Panc1 (cell line): ENCODE measurements at regions not wholly inside any gene's neighbourhood (a gene's known extent, or its start where the extent isn't known, plus 50 kb on each side); places are given as distances from the start of the nearest gene placed in this dataset.

Source experiments
- ATAC-seq: fragments of 200-7000 bp; cut with Tn5 transposase; 2 replicates; pipeline ENCODE4 v1.9.1; 2020; ENCODE audit warnings: mild to moderate bottlenecking, moderate library complexity
- BruUV-seq: library from RNA; stranded (reverse); fragments of 400-500 nt; replicated peaks from 2 replicates; lab custom pipeline; 2021; lab: Mats Ljungman, UMichigan
- CTCF ChIA-PET: fragments of 300-600 bp; sonication (Branson Sonifier 250); formaldehyde crosslinking; loops from one replicate; lab custom pipeline; 2022; ENCODE audit warnings: antibody characterized with exemption; lab: Charles Lee
- POLR2A ChIA-PET: fragments of 300-600 bp; sonication (Branson Sonifier 250); formaldehyde crosslinking; loops from one replicate; lab custom pipeline; 2022; ENCODE audit warnings: antibody characterized with exemption; lab: Charles Lee
- DNase-seq: peaks from one replicate; pipeline ENCODE4 v3.0.0-alpha.2; 2010; ENCODE audit warnings: low read depth, low spot score
- H3K27ac ChIP-seq: 2 replicates; pipeline ENCODE4 v1.5.1; 2011; ENCODE audit warnings: mild to moderate bottlenecking, low read length, inconsistent platforms
- H3K27me3 ChIP-seq: fragments of 200-500 bp; sonication (Bioruptor generic); 2 replicates; pipeline ENCODE4 v1.6.0; 2014; ENCODE audit warnings: low read length, inconsistent platforms; ENCODE audit not compliant: control insufficient read depth, insufficient read depth
- H3K36me3 ChIP-seq: fragments of 200-500 bp; sonication (Bioruptor generic); 2 replicates; pipeline ENCODE4 v1.5.1; 2014; ENCODE audit warnings: inconsistent platforms, mild to moderate bottlenecking, low read length, moderate library complexity; ENCODE audit not compliant: control insufficient read depth, insufficient read depth
- H3K4me1 ChIP-seq: 2 replicates; pipeline ENCODE4 v1.5.1; 2011; ENCODE audit warnings: inconsistent platforms, mild to moderate bottlenecking, low read length, moderate library complexity; ENCODE audit not compliant: control insufficient read depth, insufficient read depth
- H3K4me3 ChIP-seq, 2 experiments: 2 replicates each; pipeline ENCODE4 v1.5.1; 2011 to 2012; ENCODE audit warnings: low read depth in 2 of 2, low read length in 2 of 2, mild to moderate bottlenecking in 2 of 2, inconsistent platforms in 1 of 2, moderate library complexity in 1 of 2
- H3K9me3 ChIP-seq: fragments of 200-500 bp; sonication (Bioruptor generic); 2 replicates; pipeline ENCODE4 v1.5.1; 2014; ENCODE audit warnings: low read depth, mild to moderate bottlenecking, inconsistent platforms, low read length, moderate library complexity; ENCODE audit not compliant: control insufficient read depth, insufficient read depth
- CTCF ChIP-seq: fragments of 450-650 bp; IDR thresholded peaks from 2 replicates; pipeline ENCODE4 v1.5.1; 2017; ENCODE audit warnings: mild to moderate bottlenecking
- POLR2AphosphoS5 ChIP-seq: IDR thresholded peaks from 2 replicates; pipeline ENCODE4 v1.6.1; 2012; ENCODE audit warnings: mild to moderate bottlenecking, low read depth, low read length, moderate library complexity
- REST ChIP-seq, 2 experiments: IDR thresholded peaks; 2 replicates each; pipeline ENCODE4 v1.6.1; 2011 to 2012; ENCODE audit warnings: low read depth in 2 of 2, control low read depth in 1 of 2, low read length in 1 of 2, mild to moderate bottlenecking in 1 of 2, moderate library complexity in 1 of 2; ENCODE audit not compliant: insufficient read depth in 1 of 2
- SIN3A ChIP-seq: IDR thresholded peaks from 2 replicates; pipeline ENCODE4 v1.6.1; 2012; ENCODE audit warnings: low read depth, mild to moderate bottlenecking, low read length, moderate library complexity, borderline replicate concordance; ENCODE audit not compliant: insufficient read depth
- TCF7L2 ChIP-seq: IDR thresholded peaks from 2 replicates; pipeline ENCODE4 v1.6.1; 2011; ENCODE audit warnings: mild to moderate bottlenecking, low read depth, low read length, inconsistent platforms
- in situ Hi-C: cut with HindIII; loops from 2 replicates; pipeline ENCODE4 v1.10.0; 2016; ENCODE audit warnings: low sequenced_read_pairs, low pct_unique_long_range_greater_than_20kb
- intact Hi-C: fragments of 100-400 bp; cut with micrococcal nuclease; formaldehyde crosslinking; loops from one replicate; pipeline ENCODE4 v1.10.0; 2022; ENCODE audit not compliant: unreplicated experiment

GRCh38 chr2:37493425-37493824 lies 149.0 kb downstream of the QPCT start:
- BruUV-seq: no TSS peak
- CTCF ChIA-PET: no interaction called here
- intact Hi-C loops (no loop called here), in situ Hi-C loops (no loop called here)
- POLR2A ChIA-PET: no interaction called here
- H3K36me3 ChIP-seq: no peaks in the 10 kb centered on the region
- TF ChIP-seq POLR2AphosphoS5: no peak
- TF ChIP-seq SIN3A: no peak
- no peak for TF ChIP-seq REST (IDR thresholded peaks at IDR 0.05; ENCODE audit: insufficient read depth in 1 of 2, low read depth in 2 of 2, low read length in 1 of 2)
- no peak for TF ChIP-seq TCF7L2
- no peak for TF ChIP-seq CTCF
- ATAC-seq: no peak
- no peak overlapping the region for H3K27ac ChIP-seq
- H3K27me3 ChIP-seq: no peaks in the 10 kb centered on the region
- no peaks in the 10 kb centered on the region for H3K9me3 ChIP-seq
- no peak for DNase-seq
- H3K4me1 ChIP-seq: no peaks in the 10 kb centered on the region
- no peak overlapping the region for H3K4me3 ChIP-seq

DNA sequence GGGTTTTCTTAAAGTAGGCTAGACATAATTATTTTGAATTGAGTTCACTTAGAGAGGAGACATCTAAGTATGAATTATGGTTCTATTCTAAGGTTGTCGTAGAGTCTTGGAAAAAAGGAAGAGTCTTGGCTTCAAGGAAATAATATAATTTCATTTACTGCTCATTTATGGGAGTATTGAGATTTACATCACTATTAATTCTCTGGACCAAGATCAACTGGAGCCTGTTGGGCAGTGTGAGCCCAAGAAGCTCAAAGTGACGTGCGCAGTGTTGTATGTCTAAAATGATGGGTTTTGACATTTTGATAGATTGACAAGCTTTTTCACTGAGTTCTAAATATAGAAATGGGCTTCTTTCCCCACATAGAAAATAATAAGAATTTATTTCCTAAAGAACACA lies 154.7 kb downstream of the QPCT start:
- CTCF ChIA-PET: no interaction called here

More for the DNA sequence above, 154.7 kb downstream of the QPCT start:
- Histone ChIP-seq H3K27me3 (peaks cover 9% of the 10 kb centered on the region), H3K4me3 (no peak overlapping the region), H3K27ac (no peak overlapping the region), H3K4me1 (no peaks in the 10 kb centered on the region), H3K9me3 (no peaks in the 10 kb centered on the region), H3K36me3 (no peaks in the 10 kb centered on the region)
- intact Hi-C loops: no loop called here
- DNase-seq (no peak), ATAC-seq (no peak)
- in situ Hi-C loops: no loop called here
- POLR2A ChIA-PET: no interaction called here
- no peak for TF ChIP-seq TCF7L2
- TF ChIP-seq SIN3A: no peak
- TF ChIP-seq POLR2AphosphoS5: no peak
- no peak for TF ChIP-seq REST (IDR thresholded peaks at IDR 0.05; ENCODE audit: insufficient read depth in 1 of 2, low read depth in 2 of 2, low read length in 1 of 2)
- no peak for TF ChIP-seq CTCF
- no TSS peak for BruUV-seq
